HG03280 (cell line): ENCODE measurements at regions not wholly inside any gene's neighbourhood (a gene's known extent, or its start where the extent isn't known, plus 50 kb on each side); places are given as distances from the start of the nearest gene placed in this dataset.

Source experiments
- ATAC-seq: cut with Tn5 transposase; IDR thresholded peaks from one replicate; pipeline ENCODE4 v1.9.1; 2021; ENCODE audit warnings: mild to moderate bottlenecking, moderate library complexity; ENCODE audit not compliant: unreplicated experiment

DNA sequence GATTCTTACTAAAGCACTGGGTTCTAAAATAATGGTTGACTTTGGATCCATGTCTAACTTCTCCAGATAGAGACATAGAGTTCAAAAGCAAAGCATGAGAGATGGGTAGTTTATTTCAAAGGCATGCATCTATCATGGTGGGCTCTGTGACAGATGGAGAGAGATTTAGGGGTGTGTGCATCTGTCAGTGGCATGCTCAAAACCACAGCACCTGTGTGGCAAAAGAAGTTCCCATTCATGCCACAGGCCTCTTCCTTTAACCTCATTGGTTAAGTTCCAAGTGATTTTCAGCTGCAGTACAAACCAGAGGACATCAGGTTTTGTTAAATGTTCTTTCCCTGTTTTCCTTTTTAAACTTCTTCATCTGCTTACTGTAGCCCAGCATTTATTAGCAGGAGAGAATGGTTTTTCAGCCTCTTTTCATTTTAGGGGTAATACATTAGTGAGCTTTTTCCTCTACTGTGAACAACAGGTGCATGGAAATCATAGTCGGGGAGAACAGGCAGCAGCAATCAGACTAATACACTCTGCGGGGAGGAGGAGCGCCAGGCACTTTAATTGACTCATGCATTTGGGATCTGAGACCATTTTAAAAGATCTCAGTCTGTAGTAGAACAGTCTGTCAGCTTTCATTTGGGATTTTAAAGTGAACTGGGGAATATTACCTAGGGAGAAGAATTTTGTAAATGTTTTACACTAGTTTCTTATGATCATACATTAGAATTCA is 52.4 kb upstream of the UPP2 start:
- ATAC-seq: no peak

DNA sequence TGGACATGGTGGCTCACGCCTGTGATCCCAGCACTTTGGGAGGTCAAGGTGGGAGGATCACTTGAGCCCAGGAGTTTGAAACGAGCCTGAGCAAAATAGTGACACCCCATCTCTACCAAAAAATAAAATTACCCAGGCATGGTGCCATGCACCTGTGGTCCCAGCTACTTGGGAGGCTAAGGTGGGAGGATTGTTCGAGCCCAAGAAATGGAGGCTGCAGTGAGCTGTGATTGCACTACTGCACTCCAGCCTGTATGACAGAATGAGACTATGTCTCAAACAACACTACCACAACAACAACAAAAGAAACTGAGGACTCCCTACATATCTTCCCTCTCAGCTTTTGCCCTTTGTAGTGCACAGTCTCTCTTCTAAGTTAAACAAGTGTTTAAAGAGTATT is 53.3 kb upstream of the UPP2 start:
- no peak for ATAC-seq

DNA sequence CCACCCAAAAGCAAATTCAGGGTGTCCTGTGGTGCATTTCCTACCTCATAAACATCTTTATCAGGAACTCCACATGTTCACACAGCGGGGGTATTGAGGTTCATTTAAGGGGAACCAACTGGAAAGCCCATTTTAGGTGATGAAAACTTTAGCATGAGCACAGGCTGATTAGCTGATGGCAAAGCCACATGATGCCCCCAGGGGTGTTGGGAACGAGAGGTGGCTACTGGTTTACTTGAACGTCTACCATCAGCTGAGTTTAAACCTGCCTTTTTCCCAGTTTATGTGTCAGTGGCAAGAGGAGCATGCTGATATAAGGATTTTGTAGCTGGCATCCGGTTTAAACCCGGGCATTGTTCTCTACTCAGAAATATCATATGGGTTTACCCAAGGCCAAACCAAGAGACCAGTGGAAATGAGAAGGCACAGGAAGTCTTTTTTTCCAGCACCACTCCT is 54.5 kb upstream of the UPP2 start:
- ATAC-seq: no peak

DNA sequence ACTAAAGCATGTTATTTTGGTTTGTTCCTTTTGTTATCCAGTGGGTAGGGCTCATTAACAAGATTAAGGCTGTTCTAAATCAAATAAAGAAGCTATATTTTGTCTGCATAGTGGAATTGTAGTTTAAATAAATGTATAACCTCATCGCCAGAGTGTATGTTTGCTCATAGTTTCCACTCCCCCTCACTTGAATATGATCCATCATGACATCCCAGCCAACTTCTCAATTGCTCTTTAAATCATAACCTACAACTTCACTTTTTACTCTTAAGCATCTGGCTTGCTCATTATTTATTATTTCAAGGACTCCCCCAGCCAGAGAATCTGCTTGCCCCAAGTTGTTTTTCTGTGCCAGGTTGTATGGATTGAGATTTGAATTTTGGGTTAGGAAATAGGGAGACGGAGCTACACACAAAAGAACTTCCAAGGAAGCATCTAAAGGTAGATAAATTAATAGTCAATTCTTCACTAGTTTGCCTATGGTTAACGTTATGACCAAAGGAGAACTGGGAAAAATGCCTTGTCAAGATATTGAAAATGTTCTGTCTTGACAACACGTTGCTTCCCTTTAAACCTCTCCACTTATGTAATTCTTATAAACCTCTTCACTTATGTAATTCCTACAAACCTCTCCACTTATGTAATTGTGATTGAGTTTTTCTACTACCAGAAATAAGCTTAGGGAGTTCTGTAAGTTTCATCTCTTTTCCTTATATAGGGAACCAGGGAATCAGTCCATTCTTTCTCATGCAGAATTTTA is 55.4 kb upstream of the UPP2 start:
- no peak for ATAC-seq

DNA sequence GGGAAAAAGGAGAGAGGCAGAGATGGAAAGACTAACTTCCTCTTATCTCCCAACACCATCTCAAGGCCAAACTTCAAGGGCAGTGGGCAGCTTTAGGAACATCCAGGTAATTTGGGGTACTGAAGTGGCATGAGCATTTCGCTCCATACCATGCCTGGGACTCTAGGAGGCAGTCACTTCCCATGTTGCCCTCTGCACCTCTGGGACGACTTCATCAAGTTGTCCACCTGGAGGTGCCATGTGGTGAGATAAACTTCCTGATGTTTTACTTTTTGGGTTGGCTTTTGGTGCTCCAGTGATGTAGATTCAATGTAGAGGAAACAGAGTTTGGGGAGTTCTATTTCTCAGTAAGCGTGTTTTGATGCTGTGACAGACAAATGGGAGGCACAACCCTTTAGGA is 56.3 kb upstream of the UPP2 start:
- ATAC-seq: no peak

DNA sequence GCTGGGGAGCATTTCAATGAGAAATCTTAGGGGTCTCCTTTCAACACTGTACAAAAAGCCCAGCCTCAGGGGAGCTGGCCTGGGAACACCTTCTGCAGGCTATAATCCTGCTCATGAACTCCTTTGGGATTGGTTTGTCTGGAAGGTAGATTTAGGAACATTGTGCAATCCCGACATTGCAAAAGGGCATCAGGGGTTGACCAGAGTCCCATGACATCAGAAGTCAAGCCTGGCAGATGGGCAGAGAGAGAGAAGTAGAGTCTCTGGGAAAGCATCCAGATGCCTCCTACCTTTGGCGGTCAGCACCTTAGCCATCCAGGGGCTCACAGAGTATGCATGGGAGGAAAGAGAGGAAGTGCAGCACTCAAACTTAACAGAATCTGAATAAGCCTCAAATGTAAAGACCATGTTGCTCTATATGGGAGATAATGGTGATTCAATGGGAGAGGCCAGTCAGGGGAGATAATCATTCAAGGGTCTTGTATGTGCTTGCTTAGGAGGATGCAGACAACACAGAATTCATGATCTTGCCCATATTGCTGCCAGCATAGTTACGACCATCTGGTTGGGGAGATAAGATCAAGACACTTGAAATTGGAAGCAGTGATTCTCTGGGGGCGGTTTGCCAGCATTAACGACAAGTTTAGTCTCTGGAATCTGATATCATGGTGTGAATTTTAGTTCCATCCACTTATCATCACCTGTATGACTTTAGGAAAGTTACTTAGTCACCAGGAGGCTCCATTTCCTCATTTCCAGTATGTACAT is 58.3 kb upstream of the UPP2 start:
- ATAC-seq: no peak

DNA sequence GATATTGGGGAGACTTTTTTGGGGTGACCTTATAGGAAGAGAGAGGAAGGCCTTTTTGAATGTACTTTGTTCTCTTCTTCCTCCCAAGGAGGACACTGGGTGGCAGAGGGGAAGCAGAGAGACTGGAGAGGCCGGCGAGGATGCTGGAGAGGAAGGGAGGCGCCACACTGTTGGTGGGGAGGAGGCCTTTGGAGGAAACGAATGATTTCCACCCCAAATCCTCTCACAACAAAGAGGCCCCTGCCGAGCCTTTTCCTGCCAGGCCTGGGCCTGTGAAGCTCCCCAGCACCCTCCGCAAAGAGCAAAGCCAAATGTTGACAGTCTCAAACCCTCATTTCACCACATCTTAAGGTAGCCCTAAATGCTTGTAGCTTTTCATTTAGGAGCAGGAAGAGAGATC is 59.0 kb upstream of the UPP2 start:
- no peak for ATAC-seq

DNA sequence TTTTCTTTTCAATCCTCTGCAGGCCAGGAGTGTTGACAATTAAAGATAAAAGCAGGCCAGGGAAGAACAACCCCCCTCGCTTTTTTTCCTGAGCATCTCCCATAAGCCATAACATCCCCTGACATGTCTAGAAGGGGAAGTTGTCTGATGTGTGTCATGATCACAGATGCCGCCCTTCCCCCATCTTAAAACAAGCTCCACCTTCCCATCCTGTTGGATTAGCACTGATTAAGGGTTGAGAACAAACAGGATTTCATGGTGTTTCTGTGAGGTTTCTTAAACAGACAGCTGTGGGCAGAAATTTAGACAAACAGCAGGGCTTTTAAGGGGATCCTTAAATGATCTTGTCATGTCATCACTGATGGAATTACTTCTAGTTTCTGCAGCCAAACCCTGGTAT is 59.4 kb upstream of the UPP2 start:
- ATAC-seq: no peak

DNA sequence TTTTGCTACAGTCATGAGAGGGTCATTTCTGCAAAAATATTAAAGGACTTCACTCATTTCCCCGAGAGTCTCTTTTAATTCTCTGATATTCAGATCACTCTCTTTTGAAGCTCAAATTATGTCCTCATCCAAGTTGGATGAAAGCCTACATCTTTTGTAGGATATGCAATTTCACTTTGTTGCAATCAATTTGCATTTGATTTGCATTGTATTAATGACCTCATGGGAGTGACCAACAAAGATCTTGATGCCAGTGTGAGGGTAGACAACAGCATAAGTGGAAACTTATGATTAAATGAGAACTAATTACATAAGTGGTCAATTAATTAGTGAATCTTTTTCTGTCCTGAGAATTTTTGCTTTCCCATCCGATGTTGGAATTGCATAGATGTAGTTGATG is 60.3 kb upstream of the UPP2 start:
- no peak for ATAC-seq

DNA sequence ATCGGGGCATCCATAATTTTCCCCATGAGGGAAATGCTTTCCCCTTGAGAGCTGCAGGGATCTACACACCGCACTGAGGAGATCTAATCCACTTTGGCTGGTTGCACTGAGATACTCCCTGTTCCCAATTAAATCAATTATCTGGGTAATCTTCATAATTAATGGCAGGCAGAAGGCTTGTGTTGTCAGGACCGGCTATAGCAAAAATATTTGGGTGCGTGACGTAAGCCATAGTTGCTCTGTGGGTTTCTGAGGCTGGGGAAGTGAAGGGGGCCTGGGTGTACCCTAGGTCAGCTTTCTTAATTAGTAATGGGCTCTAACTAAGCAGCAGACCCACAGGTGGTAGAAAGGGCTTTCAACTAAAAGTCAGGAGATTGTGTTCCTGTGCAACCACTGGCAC is 62.8 kb upstream of the UPP2 start:
- no peak for ATAC-seq

DNA sequence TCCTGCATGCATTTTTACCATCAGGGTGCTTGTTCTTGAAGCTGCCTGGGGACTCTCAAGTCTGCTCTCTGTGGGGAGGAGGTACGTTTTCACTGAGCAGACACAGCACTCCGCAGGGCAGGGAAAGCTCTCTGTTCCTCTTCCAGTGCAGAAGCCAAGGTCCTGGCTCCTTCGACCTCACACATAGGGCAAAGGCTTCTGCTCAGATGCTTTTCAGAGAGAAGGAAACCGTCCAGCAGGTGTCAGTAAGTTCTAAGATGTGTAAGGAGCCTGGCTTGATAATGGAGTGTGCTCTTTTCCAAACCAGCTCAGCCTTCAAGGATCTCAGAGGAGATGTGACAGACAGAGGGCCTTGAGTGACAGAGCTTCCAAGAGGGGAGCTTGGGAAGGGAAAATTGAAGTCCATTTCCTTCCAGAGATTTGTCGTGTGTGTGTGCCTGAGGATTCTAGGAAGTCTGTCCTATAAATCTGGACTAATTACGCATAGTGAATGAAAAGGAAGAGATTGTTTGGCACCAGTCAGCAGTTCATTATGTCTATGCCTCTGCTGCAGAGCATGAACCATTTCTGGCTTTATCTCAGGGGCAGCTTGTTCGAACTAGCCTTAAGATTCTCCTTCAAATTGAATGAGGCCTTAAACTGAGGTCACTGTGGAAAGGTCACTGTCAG is 67.3 kb upstream of the UPP2 start:
- ATAC-seq: peak; percentile 64

DNA sequence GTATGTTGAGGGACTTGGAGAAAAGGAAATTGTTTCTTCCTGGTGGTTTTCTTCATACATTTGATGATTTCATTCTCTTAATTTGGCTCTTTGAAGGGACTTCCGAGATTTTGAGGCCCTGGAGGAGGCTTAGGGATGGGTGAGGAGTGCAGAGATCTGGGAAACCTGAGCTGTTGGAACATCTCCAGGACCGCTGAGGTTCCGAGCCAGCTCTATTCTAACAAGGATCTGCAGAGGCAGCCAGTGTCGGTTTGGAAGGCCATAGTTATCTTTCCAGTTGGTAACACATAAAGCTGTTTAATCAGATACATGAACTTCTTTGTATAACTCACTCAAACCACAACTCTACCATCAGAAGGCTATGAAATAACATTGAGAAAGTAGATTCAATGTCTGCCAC is 70.3 kb upstream of the UPP2 start:
- no peak for ATAC-seq

DNA sequence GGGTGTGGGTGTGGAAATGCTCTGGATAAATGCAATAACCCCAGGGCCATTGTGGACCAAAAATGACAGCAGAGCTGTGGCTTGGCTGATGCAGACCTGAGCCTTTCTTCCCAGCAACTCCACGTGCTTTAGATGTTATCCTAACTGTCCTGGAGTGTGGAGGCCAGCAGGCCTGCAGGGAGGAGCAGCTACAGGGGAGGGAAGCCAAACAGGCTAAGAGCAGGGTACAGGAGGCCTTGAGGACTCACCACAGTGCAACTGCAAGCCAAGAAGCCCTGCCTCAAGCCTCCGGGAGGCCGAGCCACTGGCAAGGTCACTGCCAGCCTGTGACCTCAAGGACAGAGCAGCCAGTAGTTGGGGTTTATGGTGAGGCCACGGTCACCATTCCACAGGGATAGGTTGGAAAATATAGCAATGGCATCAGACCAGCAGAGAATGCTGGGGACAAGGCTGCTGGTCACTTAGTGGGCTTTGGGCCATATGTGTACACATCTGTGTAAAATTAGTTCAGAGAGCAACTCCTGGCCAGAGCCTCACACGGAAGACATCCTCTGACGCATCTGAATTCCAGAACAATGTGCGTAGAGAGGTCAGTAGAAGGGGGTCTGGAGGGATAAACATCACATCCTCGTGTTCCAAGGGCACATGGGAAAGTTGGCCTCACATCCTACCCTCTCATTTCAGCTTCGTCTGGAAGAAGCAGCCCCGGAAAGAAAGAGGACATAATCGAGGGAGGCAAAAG is 76.2 kb upstream of the UPP2 start:
- ATAC-seq: no peak

DNA sequence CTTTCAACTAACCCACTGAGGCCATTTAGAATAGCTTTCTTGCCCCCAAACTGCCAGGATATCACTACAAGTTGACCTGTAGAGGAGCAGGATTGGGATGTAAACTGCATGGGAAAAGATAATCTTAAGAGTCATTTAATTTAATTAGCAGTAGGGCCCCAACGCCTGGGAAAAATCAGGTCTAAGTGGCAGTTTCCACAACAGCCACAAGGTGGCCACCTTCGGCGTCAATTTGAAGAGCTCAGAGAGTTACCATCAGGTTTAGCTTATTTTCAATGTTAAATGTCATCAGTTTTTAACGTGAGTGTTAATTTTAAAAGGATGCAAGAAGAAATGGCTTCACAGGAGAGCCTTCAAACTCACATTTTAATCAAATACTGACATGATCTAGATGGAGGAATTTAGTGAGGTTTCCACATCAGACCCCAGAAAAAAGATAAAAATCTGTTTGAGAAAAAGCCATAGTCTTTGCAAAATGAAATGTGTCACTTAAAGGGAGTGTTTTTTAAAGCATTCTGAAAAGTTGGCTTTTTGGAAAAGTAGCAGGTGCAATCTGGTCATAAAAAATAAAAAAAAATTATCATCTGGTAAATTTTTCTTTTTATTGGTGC is 77.3 kb upstream of the UPP2 start:
- ATAC-seq: peak; percentile 86

DNA sequence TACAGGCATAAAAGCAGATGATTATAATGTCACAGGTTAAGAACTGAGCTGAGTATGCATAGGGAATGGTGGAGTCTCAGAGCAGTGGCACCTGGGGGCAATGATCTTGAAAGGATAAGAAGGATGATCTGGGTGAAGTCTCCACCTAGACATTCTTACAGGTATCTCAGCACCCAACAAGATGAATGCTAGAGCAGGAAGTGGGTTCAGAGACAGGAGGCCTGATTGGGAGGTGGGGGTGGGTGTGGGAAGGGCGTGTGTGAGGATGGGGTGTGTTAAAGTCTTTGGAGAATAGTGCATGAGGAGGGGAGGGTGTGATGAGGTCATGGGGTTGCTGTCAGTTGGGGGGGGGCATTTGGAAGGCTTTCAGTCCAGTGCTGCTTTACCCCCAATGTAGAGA is 78.8 kb upstream of the UPP2 start:
- no peak for ATAC-seq

DNA sequence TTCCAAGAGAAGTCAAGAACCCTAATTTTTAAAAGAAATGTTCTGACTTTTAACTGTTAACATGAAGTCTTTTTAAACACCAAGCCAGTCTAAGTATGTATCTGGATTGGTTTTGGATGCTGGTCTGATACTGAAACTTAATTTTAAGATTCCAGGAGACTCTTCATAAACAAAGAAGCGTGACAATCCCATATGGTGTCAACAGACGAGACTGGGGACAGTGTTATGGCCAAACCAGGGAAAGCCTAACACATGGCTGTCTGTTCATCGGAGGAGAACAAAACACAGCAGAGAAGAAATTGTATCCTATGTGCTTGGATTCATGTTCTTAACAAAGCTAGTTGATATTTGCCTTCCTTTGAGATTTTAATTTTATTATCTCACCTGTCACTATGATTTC is 80.5 kb upstream of the UPP2 start:
- no peak for ATAC-seq

DNA sequence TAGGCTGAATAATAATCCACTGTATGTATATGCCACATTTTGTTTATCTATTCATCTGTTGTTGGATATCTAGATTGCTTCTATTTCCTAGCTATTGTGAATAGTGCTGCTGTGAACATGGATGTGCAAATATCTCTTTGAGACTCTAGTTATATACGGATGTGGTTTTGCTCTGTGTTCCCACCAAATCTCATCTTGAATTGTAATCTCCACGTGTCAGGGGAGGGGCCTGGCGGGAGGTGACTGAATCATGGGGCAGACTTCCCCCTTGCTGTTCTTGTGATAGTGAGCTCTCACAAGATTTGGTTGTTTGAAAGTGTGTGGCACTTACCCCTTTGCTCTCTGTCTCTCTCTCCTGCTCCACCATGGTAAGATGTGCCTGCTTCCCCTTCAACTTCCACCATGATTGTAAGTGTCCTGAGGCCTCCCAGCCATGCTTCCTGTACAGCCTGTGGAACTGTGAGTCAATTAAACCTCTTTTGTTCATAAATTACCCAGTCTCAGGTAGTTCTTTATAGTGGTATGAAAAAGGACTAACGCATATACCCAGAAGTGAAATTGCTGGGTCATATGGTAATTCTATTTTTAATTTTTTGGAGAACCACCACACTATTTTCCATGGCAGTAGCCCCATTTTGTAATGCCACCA is 86.1 kb upstream of the UPP2 start:
- no peak for ATAC-seq

DNA sequence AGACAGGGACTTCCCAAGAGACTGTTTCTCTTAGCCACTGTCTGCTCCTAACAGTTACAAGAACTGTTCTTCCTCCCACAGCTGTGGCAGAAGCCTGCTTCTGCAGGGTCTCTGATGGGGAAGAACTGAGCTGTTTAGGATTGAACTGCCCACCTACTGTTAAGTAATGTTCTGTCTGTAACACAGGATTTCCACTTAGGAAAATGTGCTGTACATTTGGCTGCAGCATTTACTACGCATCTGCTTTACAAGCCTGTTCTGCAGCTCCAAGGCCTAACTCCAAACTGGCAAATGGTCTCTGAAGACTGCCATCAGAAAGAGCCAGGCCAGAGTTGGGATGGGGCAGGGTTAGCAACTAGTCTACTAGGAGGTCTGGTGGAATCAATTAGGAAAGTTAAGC is 87.8 kb upstream of the UPP2 start:
- ATAC-seq: no peak

DNA sequence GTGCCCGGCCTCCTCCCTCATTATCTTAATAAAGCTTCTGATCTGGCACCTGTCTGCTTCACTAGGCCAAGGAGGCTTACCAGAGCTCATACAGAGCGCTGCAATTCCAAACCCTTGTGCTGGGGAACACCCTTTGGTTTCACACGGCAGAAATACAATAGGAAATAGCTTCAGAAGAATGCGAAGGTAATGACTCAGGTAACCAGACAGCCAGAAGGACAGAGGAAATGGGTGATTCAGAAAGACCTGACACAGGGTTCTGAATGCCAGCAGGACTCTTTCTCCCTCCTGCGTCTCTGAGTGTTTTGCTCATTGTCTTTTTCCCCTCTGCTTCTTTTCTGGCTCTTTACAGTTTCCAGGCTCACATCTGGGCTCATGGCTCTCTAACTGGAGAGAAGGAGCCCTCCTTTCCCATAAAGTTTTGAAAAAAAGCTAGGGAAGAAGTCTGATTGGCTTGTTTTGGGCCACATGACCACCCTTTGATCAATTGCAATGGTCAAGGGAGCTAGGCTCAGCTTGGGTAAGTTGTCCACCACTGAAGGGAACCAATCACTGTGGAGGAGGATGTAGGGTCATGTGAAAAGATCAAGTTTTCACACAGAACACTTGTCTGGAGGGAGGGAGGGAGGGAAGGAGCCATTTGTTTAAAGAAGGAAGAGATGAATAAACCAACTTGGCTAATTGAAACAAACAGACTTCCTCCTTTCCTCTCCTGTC is 90.5 kb upstream of the UPP2 start:
- ATAC-seq: no peak
